Neuronal stem cell (in vitro differentiated cells): ENCODE measurements at regions not wholly inside any gene's neighbourhood (a gene's known extent, or its start where the extent isn't known, plus 50 kb on each side); places are given as distances from the start of the nearest gene placed in this dataset.

Experiments used
- DNase-seq: peaks from one replicate; pipeline ENCODE4 v3.0.0-alpha.2; 2013; ENCODE audit warnings: low spot score
- H2AFZ ChIP-seq: one replicate; pipeline ENCODE4 v1.6.1; 2013; ENCODE audit warnings: mild to moderate bottlenecking, low read length, inconsistent platforms
- H2AK5ac ChIP-seq: 2 replicates; pipeline ENCODE4 v1.6.1; 2013; ENCODE audit warnings: low read depth, mild to moderate bottlenecking, inconsistent platforms, low read length, moderate library complexity, mixed read lengths
- H2BK120ac ChIP-seq: 2 replicates; pipeline ENCODE4 v1.6.1; 2013; ENCODE audit warnings: low read depth, mild to moderate bottlenecking, inconsistent platforms, low read length, moderate library complexity, mixed read lengths
- H2BK12ac ChIP-seq: one replicate; pipeline ENCODE4 v1.6.1; 2013; ENCODE audit warnings: low read length, inconsistent platforms
- H2BK15ac ChIP-seq: 2 replicates; pipeline ENCODE4 v1.6.1; 2013; ENCODE audit warnings: mild to moderate bottlenecking, low read length, inconsistent platforms, mixed read lengths
- H2BK5ac ChIP-seq: one replicate; pipeline ENCODE4 v1.6.1; 2013; ENCODE audit warnings: inconsistent platforms, mild to moderate bottlenecking, low read length, moderate library complexity
- H3K14ac ChIP-seq: one replicate; pipeline ENCODE4 v1.6.1; 2013; ENCODE audit warnings: low read length, inconsistent platforms
- H3K18ac ChIP-seq: 2 replicates; pipeline ENCODE4 v1.6.1; 2013; ENCODE audit warnings: low read length, inconsistent platforms
- H3K23ac ChIP-seq: 2 replicates; pipeline ENCODE4 v1.6.1; 2013; ENCODE audit warnings: low read depth, mild to moderate bottlenecking, mixed read lengths, low read length, inconsistent platforms; ENCODE audit not compliant: poor library complexity
- H3K27ac ChIP-seq: replicated peaks from 3 replicates; pipeline ENCODE4 v1.5.1; 2013; ENCODE audit warnings: low read length, inconsistent platforms
- H3K27me3 ChIP-seq, 3 experiments: 2 replicates each; pipeline ENCODE4 v1.6.1; 2013; ENCODE audit warnings: low read length in 3 of 3, mild to moderate bottlenecking in 2 of 3, inconsistent platforms in 1 of 3, low read depth in 1 of 3, mixed read lengths in 1 of 3, moderate library complexity in 1 of 3; ENCODE audit not compliant: control insufficient read depth in 3 of 3, insufficient read depth in 3 of 3
- H3K36me3 ChIP-seq, 2 donors: replicated peaks in 1 of 2; 2 replicates each; pipeline ENCODE4 v1.6.1; 2013; ENCODE audit warnings: low read length in 2 of 2; ENCODE audit not compliant: control insufficient read depth in 2 of 2, insufficient read depth in 2 of 2
- H3K4ac ChIP-seq: 2 replicates; pipeline ENCODE4 v1.6.1; 2013; ENCODE audit warnings: inconsistent platforms, mild to moderate bottlenecking, low read length, moderate library complexity
- H3K4me1 ChIP-seq, 2 donors: 1 replicate in 1 of 2; 2 replicates in 1 of 2; pipeline ENCODE4 v1.6.1; 2013; ENCODE audit warnings: low read length in 2 of 2, low read depth in 1 of 2; ENCODE audit not compliant: control insufficient read depth in 2 of 2, insufficient read depth in 1 of 2
- H3K4me2 ChIP-seq: one replicate; pipeline ENCODE4 v1.6.1; 2013; ENCODE audit warnings: mild to moderate bottlenecking, low read length, inconsistent platforms; ENCODE audit not compliant: insufficient read depth, poor library complexity, severe bottlenecking
- H3K4me3 ChIP-seq, 2 donors: 2 replicates each; pipeline ENCODE4 v1.5.1; 2013; ENCODE audit warnings: low read length in 2 of 2, mild to moderate bottlenecking in 2 of 2, inconsistent platforms in 1 of 2, moderate library complexity in 1 of 2
- H3K79me1 ChIP-seq: one replicate; pipeline ENCODE4 v1.6.1; 2013; ENCODE audit warnings: low read depth, mild to moderate bottlenecking, inconsistent platforms, low read length, moderate library complexity
- H3K9ac ChIP-seq: one replicate; pipeline ENCODE4 v1.6.1; 2013; ENCODE audit warnings: mild to moderate bottlenecking, low read depth, low read length, inconsistent platforms; ENCODE audit not compliant: poor library complexity
- H3K9me3 ChIP-seq, 2 donors: replicated peaks in 1 of 2; 2 replicates each; pipeline versions ENCODE3 to v1.6.1; 2013; ENCODE audit warnings: low read length in 2 of 2, mild to moderate bottlenecking in 2 of 2, inconsistent platforms in 1 of 2, low read depth in 1 of 2, mixed read lengths in 1 of 2, moderate library complexity in 1 of 2; ENCODE audit not compliant: control insufficient read depth in 2 of 2, insufficient read depth in 1 of 2
- H4K8ac ChIP-seq: one replicate; pipeline ENCODE4 v1.6.1; 2013; ENCODE audit warnings: low read depth, mild to moderate bottlenecking, inconsistent platforms, low read length, moderate library complexity
- H4K91ac ChIP-seq: one replicate; pipeline ENCODE4 v1.6.1; 2013; ENCODE audit warnings: low read length, low read depth, mild to moderate bottlenecking, inconsistent platforms; ENCODE audit not compliant: poor library complexity
- WGBS, 2 donors: extraction: QIAGEN DNeasy Blood & Tissue Kit; methylation state at CpG; one replicate each; pipeline ENCODE4 v1.1.7; 2013; ENCODE audit warnings: missing lambda C conversion rate in 2 of 2, mixed read lengths in 1 of 2; ENCODE audit not compliant: insufficient read length in 2 of 2, insufficient replicate concordance in 1 of 2; ENCODE audit errors: extremely low coverage in 2 of 2; 5-methylcytosine and 5-hydroxymethylcytosine counted together

- H3K4me3 ChIP-seq = no peak overlapping the region
- no CpG with 5 or more reads among the region's 1 CpG for WGBS, 2 donors
- H3K18ac ChIP-seq = no peak overlapping the region
- H3K4ac ChIP-seq = no peak overlapping the region
- no peak overlapping the region for H4K91ac ChIP-seq
- H2BK120ac ChIP-seq = no peak overlapping the region
- no peak overlapping the region for H3K27ac ChIP-seq
- H3K4me2 ChIP-seq = no peak overlapping the region
- H3K14ac ChIP-seq = no peak overlapping the region
- DNase-seq = no peak
- no peak overlapping the region for H2BK15ac ChIP-seq
- H3K23ac ChIP-seq = no peak overlapping the region
- H2BK12ac ChIP-seq = no peak overlapping the region
- H4K8ac ChIP-seq = no peak overlapping the region
- no peak overlapping the region for H3K9ac ChIP-seq
- no peaks in the 10 kb centered on the region for H3K79me1 ChIP-seq
- no peaks in the 10 kb centered on the region for H3K9me3 ChIP-seq
- H2BK5ac ChIP-seq = no peak overlapping the region
- no peak overlapping the region for H2AFZ ChIP-seq
- no peaks in the 10 kb centered on the region for H3K4me1 ChIP-seq
- H3K36me3 ChIP-seq = no peaks in the 10 kb centered on the region
- H2AK5ac ChIP-seq = no peak overlapping the region
- no peaks in the 10 kb centered on the region for H3K27me3 ChIP-seq
Observed at GRCh38 chr2:160609346-160609745, 115.7 kb upstream of the RBMS1 start.

GRCh38 chr2:160610041-160610440 is 116.4 kb upstream of the RBMS1 start:
- H2AFZ ChIP-seq = no peak overlapping the region
- no peaks in the 10 kb centered on the region for H3K4me1 ChIP-seq
- no peaks in the 10 kb centered on the region for H3K9me3 ChIP-seq
- H3K4me3 ChIP-seq = no peak overlapping the region
- no peak overlapping the region for H3K14ac ChIP-seq
- WGBS, 2 donors = no CpG with 5 or more reads among the region's 2 CpGs
- H3K27me3 ChIP-seq = no peaks in the 10 kb centered on the region
- H3K4ac ChIP-seq = no peak overlapping the region
- no peaks in the 10 kb centered on the region for H3K36me3 ChIP-seq
- H2BK12ac ChIP-seq = no peak overlapping the region
- no peak overlapping the region for H3K9ac ChIP-seq
- H3K79me1 ChIP-seq = no peaks in the 10 kb centered on the region
- H4K91ac ChIP-seq = no peak overlapping the region
- no peak overlapping the region for H3K23ac ChIP-seq
- no peak overlapping the region for H4K8ac ChIP-seq
- H2BK15ac ChIP-seq = no peak overlapping the region
- no peak overlapping the region for H2BK120ac ChIP-seq
- no peak overlapping the region for H3K18ac ChIP-seq
- H2AK5ac ChIP-seq = no peak overlapping the region
- no peak for DNase-seq
- no peak overlapping the region for H3K4me2 ChIP-seq
- no peak overlapping the region for H3K27ac ChIP-seq
- H2BK5ac ChIP-seq = no peak overlapping the region

- no peak overlapping the region for H2BK15ac ChIP-seq
- no peak overlapping the region for H2BK5ac ChIP-seq
Observed at GRCh38 chr2:160612266-160612856, 118.8 kb upstream of the RBMS1 start.

GRCh38 chr2:160613466-160614153 is 120.0 kb upstream of the RBMS1 start:
- H3K18ac ChIP-seq = no peak overlapping the region
- no peak overlapping the region for H3K23ac ChIP-seq
- DNase-seq = no peak
- H3K4me3 ChIP-seq = no peak overlapping the region
- H2BK5ac ChIP-seq = no peak overlapping the region
- no peak overlapping the region for H4K91ac ChIP-seq
- no peak overlapping the region for H3K27ac ChIP-seq
- H3K79me1 ChIP-seq = no peaks in the 10 kb centered on the region
- no peaks in the 10 kb centered on the region for H3K4me1 ChIP-seq
- no peak overlapping the region for H2BK120ac ChIP-seq
- H2BK15ac ChIP-seq = no peak overlapping the region
- H2AK5ac ChIP-seq = no peak overlapping the region
- H4K8ac ChIP-seq = no peak overlapping the region
- no peak overlapping the region for H3K14ac ChIP-seq
- H3K9me3 ChIP-seq = peaks cover 0 to 7% of the 10 kb centered on the region in 2 donors
- no peaks in the 10 kb centered on the region for H3K27me3 ChIP-seq
- H3K4me2 ChIP-seq = no peak overlapping the region
- no peak overlapping the region for H2BK12ac ChIP-seq
- H3K9ac ChIP-seq = no peak overlapping the region
- no CpG with 5 or more reads among the region's 1 CpG for WGBS, 2 donors
- H3K36me3 ChIP-seq = no peaks in the 10 kb centered on the region
- no peak overlapping the region for H3K4ac ChIP-seq
- no peak overlapping the region for H2AFZ ChIP-seq

More at GRCh38 chr2:160612266-160612856, 118.8 kb upstream of the RBMS1 start:
- no peak overlapping the region for H3K18ac ChIP-seq
- H3K9me3 ChIP-seq = peaks cover 0 to 7% of the 10 kb centered on the region in 2 donors
- H3K14ac ChIP-seq = no peak overlapping the region
- H3K4me3 ChIP-seq = no peak overlapping the region
- H3K4me1 ChIP-seq = no peaks in the 10 kb centered on the region
- DNase-seq = no peak
- H3K27ac ChIP-seq = no peak overlapping the region
- no peaks in the 10 kb centered on the region for H3K27me3 ChIP-seq
- no peak overlapping the region for H3K4ac ChIP-seq
- H3K9ac ChIP-seq = no peak overlapping the region
- no peaks in the 10 kb centered on the region for H3K79me1 ChIP-seq
- H2AFZ ChIP-seq = no peak overlapping the region
- no peak overlapping the region for H3K23ac ChIP-seq
- no peak overlapping the region for H4K8ac ChIP-seq
- H3K36me3 ChIP-seq = no peaks in the 10 kb centered on the region
- no peak overlapping the region for H4K91ac ChIP-seq
- H2BK120ac ChIP-seq = no peak overlapping the region
- H2AK5ac ChIP-seq = no peak overlapping the region
- no peak overlapping the region for H3K4me2 ChIP-seq
- no peak overlapping the region for H2BK12ac ChIP-seq
